AG04450 (cell line): ENCODE measurements at regions not wholly inside any gene's neighbourhood (a gene's known extent, or its start where the extent isn't known, plus 50 kb on each side); places are given as distances from the start of the nearest gene placed in this dataset.

Experiments
- CTCF ChIA-PET: fragments of 300-600, 350-600 bp; formaldehyde crosslinking; extraction: SDS; loops from one replicate; lab custom pipeline; 2022; ENCODE audit warnings: antibody characterized with exemption, inconsistent platforms; lab: Charles Lee
- POLR2A ChIA-PET: fragments of 350-600 bp; formaldehyde crosslinking; extraction: SDS; loops from one replicate; lab custom pipeline; 2021; ENCODE audit warnings: antibody characterized with exemption, inconsistent platforms; lab: Yijun Ruan, JAX
- DNase-seq: peaks from one replicate; pipeline ENCODE4 v3.0.0-alpha.2; 2011; ENCODE audit warnings: low read depth, low spot score
- H3K27ac ChIP-seq: one replicate; pipeline ENCODE4 v1.5.1; 2012; ENCODE audit warnings: low read depth, low read length, control low read depth
- H3K27me3 ChIP-seq: one replicate; pipeline ENCODE4 v1.6.0; 2012; ENCODE audit warnings: low read length; ENCODE audit not compliant: control insufficient read depth, insufficient read depth
- H3K4me3 ChIP-seq: 2 replicates; pipeline ENCODE4 v1.5.1; 2011; ENCODE audit warnings: mild to moderate bottlenecking, low read depth, low read length, control low read depth
- H3K9me3 ChIP-seq: 2 replicates; pipeline ENCODE4 v1.5.1; 2012; ENCODE audit warnings: low read length; ENCODE audit not compliant: control insufficient read depth, insufficient read depth
- TF ChIP-seq, protein P1 (sequence below): IDR thresholded peaks from 2 replicates; pipeline ENCODE4 v1.5.1; 2011; ENCODE audit warnings: low read depth, low read length, control low read depth, inconsistent platforms

DNA sequence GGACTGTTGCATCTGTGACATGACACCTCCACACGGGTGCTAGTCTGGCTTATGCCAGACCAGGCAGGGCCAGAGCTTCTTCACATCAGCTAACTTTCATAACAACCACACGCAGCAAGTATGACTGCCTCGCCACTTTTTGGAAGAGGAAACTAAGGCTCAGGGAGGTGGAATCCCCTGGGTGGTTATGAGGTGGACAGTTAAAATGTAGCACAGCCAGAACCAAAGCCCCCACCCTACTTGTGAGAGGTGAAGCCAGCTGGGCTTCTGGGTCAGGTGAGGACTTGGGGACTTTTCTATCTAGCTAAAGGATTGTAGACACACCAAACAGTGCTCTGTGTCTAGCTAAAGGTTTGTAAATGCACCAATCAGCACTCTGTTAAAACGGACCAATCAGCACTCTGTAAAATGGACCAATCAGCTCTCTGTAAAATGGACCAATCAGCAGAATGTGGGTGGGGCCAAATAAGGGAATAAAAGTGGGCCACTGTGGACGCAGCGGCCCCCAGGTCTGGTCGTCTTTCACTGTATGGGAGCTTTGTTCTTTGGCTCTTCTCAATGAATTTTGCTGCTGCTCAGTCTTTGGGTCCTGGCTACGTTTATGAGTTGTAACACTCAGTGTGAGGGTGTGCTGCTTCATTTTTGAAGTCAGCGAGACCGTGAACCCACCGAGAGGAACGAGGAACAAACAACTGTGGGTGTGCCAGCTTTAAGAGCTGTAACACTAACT is 171.0 kb downstream of the PTPN20 start:
- Histone ChIP-seq H3K27me3 (no peaks in the 10 kb centered on the region), H3K27ac (no peak overlapping the region), H3K4me3 (no peak overlapping the region), H3K9me3 (no peaks in the 10 kb centered on the region)
- ChIA-PET CTCF (interaction anchor here (1.4 kb wide), 1 partner anchor 34 kb away, joined by 3 read pairs; no protein-coding TSS in a partner anchor), POLR2A (no interaction called here)
- TF ChIP-seq, protein P1, sequence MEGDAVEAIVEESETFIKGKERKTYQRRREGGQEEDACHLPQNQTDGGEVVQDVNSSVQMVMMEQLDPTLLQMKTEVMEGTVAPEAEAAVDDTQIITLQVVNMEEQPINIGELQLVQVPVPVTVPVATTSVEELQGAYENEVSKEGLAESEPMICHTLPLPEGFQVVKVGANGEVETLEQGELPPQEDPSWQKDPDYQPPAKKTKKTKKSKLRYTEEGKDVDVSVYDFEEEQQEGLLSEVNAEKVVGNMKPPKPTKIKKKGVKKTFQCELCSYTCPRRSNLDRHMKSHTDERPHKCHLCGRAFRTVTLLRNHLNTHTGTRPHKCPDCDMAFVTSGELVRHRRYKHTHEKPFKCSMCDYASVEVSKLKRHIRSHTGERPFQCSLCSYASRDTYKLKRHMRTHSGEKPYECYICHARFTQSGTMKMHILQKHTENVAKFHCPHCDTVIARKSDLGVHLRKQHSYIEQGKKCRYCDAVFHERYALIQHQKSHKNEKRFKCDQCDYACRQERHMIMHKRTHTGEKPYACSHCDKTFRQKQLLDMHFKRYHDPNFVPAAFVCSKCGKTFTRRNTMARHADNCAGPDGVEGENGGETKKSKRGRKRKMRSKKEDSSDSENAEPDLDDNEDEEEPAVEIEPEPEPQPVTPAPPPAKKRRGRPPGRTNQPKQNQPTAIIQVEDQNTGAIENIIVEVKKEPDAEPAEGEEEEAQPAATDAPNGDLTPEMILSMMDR: no peak
- no peak for DNase-seq

DNA sequence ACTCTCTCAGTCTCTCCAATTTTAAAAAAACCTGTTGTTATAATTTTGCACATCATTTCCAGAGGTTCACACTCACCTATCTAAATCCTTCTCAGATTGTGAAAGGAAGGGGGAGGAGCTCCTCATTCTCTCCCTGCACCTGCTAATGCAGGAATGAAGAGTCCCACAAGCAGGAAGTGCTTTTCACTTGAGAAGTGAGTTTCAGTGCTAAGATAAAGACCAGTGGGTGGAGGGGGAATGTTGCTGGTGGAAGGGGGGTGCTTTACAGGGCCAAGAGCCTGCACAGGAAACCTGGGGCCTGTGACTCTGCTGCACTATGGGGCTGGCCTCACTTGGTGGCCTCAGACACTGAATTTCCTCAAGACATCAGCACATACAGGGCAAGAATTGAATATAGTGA is 176.4 kb downstream of the PTPN20 start:
- ChIA-PET CTCF (no interaction called here), POLR2A (no interaction called here)
- TF ChIP-seq, protein P1: no peak
- DNase-seq: no peak
- H3K9me3 ChIP-seq: no peaks in the 10 kb centered on the region
- no peak overlapping the region for H3K4me3 ChIP-seq
- H3K27ac ChIP-seq: no peak overlapping the region
- H3K27me3 ChIP-seq: peaks cover 5% of the 10 kb centered on the region

DNA sequence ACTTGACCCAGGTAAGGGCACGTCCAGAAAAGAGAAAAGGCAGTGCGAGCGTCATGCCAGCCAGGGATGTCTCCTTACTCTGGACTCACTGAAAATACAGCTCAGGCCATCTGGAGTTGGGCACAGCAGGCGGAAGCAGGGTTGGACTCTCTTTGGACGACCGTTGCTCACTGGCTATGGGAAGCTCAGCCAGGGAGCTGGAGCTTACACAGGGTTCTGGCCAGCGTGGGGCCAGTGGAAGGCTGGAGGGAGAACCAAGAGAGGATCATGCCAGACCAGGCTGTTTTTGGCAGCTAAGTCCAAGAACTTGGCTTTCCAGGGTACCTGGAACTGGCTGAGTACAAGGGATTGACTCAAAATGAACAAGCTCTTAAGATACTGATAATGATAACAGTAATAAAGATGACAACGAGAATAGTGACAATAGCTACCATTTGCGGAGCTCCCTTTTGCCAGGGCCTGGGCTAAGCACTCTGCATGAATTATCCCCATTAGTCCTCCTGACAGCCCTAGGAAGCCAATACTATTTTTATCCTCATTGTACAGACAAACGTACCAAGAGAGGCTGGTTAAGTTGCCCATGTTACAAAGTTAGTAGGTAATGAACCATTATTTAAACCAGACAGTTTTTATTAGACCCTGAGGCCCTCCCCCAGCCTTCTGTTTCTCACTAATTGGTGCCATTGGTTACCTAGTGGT is 177.6 kb downstream of the PTPN20 start:
- TF ChIP-seq, protein P1: no peak
- peaks cover 5% of the 10 kb centered on the region for H3K27me3 ChIP-seq
- no peak overlapping the region for H3K4me3 ChIP-seq
- no peak for DNase-seq
- H3K9me3 ChIP-seq: no peaks in the 10 kb centered on the region
- ChIA-PET CTCF (interaction anchor here (1.4 kb wide), 1 partner anchor 41 kb away, joined by 3 read pairs; no protein-coding TSS in a partner anchor), POLR2A (no interaction called here)
- H3K27ac ChIP-seq: no peak overlapping the region

DNA sequence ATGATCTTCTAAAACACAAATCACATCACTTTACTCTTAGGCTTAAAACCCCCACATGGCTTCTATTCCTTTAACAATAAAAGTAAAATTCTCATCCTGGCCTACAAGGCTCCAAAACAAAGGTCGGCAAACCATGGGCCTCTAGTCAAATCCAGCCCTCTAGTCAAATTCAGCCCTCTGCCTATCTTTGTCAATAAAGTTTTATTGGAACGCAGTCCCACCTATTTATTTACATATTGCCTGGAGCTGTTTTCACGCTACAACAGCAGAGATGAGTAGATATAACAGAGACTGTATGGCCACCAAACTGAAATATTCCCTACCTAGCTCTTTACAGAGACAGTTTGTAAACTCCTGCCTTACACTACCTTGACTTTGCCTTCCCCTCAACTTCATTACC is 178.8 kb downstream of the PTPN20 start:
- POLR2A ChIA-PET: no interaction called here

More for the DNA sequence above, 178.8 kb downstream of the PTPN20 start:
- Histone ChIP-seq H3K4me3 (no peak overlapping the region), H3K27ac (no peak overlapping the region), H3K9me3 (peaks cover 4% of the 10 kb centered on the region), H3K27me3 (peaks cover 5% of the 10 kb centered on the region)
- no peak for DNase-seq
- CTCF ChIA-PET: no interaction called here
- TF ChIP-seq, protein P1: no peak
